Gastrocnemius medialis (tissue), 4 donors: ENCODE measurements at regions not wholly inside any gene's neighbourhood (a gene's known extent, or its start where the extent isn't known, plus 50 kb on each side); places are given as distances from the start of the nearest gene placed in this dataset.

Experiments used
- POLR2A ChIP-seq, 2 donors: fragments of 450-650 bp; IDR thresholded peaks; one replicate each; pipeline ENCODE4 v1.6.1; 2017; ENCODE audit warnings: antibody characterized with exemption in 2 of 2, mild to moderate bottlenecking in 2 of 2, moderate library complexity in 2 of 2
- TF ChIP-seq, protein P1 (sequence below), 5 experiments: fragments of 450-650 bp in 3 of 5; fragments of 200-600 bp in 2 of 5; sonication (generic) in 2 of 5; IDR thresholded peaks in 4 of 5; conservative IDR thresholded peaks in 1 of 5; 1 replicate in 4 of 5; 2 replicates in 1 of 5; pipeline ENCODE4 v1.5.1; 2016 to 2019; ENCODE audit warnings: antibody characterized with exemption in 5 of 5, mild to moderate bottlenecking in 3 of 5, moderate library complexity in 3 of 5

DNA sequence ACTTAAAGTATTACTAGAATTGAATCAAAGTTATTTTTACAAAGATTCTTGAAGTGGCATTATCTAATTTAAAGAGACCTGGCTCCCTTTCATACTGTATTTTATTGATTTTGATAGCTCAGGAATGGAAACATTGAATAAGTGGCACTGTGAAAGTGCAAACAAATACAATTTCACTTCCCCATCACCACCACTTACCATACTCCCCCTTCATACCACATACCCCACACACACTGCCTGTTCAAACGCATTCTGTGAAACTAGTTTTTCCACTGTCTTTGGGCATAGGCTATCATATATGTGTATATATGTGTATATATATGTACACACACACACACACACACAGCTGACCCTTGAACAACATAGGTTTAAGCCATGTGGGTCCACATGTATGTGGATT is 62.1 kb upstream of the ATG10 start:
- TF ChIP-seq, protein P1, sequence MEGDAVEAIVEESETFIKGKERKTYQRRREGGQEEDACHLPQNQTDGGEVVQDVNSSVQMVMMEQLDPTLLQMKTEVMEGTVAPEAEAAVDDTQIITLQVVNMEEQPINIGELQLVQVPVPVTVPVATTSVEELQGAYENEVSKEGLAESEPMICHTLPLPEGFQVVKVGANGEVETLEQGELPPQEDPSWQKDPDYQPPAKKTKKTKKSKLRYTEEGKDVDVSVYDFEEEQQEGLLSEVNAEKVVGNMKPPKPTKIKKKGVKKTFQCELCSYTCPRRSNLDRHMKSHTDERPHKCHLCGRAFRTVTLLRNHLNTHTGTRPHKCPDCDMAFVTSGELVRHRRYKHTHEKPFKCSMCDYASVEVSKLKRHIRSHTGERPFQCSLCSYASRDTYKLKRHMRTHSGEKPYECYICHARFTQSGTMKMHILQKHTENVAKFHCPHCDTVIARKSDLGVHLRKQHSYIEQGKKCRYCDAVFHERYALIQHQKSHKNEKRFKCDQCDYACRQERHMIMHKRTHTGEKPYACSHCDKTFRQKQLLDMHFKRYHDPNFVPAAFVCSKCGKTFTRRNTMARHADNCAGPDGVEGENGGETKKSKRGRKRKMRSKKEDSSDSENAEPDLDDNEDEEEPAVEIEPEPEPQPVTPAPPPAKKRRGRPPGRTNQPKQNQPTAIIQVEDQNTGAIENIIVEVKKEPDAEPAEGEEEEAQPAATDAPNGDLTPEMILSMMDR (IDR thresholded peaks at IDR 0.05 in 4 of 5, conservative IDR thresholded peaks at IDR 0.05 in 1 of 5): no peak
- TF ChIP-seq POLR2A (IDR thresholded peaks at IDR 0.05): no peak
